Anterior cingulate cortex (tissue), 58 donors: ENCODE measurements at regions not wholly inside any gene's neighbourhood (a gene's known extent, or its start where the extent isn't known, plus 50 kb on each side); places are given as distances from the start of the nearest gene placed in this dataset.

Source experiments
- DNase-seq, 58 donors: peaks; one replicate each; lab custom pipeline; 2025; lab: John Stamatoyannopoulos, UW

DNA sequence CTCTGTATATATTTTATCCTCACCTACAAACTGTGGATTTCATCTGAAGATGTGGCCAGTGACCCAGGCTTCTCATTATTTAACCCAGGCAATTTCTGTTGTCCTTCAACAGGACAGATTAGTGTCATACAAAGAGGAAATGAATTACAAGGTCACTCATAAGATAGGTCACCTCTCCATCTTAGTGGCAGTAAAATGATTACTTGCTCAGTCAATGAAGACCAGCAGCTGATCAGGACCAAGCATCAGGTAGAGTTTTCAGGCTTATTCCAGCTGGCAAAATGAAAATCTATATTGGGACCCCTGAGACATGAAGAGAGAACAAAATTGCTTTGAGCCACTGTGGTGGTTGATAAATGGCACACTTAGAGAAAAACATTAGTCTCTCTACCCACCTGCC is 135.2 kb upstream of the PRDM9 start:
- DNase-seq, result no peak

DNA sequence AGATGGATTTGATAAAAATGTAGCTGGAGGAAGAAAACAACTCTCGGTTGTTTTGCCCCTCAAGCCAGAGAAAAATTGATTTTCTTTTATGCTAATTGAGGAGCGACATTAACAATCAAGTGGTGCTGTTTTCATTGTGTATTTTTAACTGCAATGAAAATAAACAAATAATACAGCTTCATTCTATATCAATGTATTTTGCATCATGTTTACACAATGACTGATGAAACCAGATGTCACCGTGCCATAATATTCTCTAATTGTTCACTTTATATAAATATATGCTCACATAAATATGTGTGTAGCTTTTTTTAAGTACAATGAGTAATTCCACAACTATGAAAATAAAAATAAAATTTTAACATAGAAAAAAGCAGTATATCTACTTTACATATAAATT is 139.0 kb upstream of the PRDM9 start:
- no peak for DNase-seq

DNA sequence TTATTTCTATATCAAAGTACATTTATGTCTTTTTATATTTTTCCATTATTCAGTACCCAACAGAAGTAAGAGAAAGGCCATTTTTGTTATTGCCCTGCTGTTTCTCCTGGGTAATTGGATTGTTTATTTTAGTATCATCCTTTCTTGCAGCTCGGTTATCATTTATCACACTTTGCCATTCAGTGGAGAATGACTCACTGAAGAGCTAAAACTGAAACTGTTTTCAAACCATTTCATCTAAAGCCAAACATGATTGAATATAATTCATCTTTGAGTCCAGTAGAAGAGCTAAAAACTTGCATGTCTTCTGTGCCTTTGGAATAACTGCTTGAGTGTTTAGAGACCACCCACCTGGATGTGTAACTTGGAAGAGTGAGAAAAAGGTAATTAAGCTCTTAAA is 139.5 kb upstream of the PRDM9 start:
- no peak for DNase-seq

DNA sequence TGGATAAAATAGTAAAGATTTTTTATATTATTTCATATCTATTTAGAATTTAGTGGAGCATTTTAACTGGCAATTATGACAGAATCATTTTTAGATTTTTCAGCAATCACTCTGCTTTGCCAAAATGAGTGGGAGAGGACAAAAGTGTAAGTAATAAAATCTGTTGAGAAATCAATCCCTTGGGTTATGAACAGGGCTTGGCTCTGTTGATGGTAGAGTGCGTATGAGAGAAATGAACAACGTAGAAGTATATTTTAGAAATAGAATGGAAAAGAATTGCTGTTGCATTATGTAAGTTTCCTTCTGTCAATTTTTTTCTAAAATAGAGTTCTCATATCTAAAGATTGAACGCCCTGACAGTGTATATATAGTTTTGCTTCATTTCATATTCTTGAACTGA is 154.1 kb upstream of the PRDM9 start:
- DNase-seq, result no peak

GRCh38 chr5:23352446-23352845 is 155.0 kb upstream of the PRDM9 start:
- no peak for DNase-seq

DNA sequence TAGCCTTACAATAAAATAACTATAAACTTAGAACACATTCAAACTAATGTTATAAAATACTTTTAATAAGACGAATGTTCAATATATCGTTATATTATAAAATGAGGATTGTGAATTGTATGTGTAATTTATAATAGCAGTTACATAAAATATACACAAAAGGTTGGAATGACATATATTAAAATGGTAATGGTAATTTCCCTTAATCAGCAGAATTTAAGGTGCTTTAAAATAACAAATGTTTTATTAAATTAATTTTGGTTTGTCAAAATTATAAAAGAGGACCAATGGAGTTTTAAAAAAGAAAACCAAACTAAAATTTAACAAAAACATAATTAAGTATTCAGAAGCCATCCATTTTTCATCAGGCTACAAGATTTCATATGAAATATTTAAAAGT is 164.3 kb upstream of the PRDM9 start:
- DNase-seq, result no peak

DNA sequence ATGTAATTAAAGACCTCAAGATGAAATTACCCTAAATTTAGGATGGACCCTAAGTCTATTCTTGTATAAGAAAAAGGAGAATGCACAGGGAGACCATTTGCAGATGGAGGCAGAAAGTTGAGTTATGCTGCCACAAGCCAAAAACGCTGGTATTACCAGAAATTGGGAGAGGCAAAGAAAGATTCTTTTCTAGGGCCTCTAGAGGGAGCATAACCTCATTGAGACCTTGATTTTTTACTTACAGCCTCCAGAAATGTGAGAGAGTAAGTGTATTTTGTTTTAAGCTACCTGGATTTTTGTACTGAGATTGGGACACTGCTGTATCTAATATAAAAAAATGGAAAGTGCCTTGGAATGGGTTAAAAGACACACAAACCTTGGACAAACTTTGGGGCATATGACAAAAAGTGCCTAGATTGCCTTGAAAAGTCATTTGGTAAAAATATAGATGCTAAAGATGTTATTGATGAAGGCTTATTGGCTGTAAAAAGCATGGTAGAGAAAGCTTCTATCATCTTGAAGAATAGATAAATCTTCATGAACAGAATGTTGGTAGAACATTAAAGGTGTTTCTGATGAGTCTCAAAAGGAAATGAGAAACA is 174.7 kb upstream of the PRDM9 start:
- DNase-seq, result no peak

- no peak for DNase-seq
Observed at GRCh38 chr5:23330726-23331125, 176.7 kb upstream of the PRDM9 start.

DNA sequence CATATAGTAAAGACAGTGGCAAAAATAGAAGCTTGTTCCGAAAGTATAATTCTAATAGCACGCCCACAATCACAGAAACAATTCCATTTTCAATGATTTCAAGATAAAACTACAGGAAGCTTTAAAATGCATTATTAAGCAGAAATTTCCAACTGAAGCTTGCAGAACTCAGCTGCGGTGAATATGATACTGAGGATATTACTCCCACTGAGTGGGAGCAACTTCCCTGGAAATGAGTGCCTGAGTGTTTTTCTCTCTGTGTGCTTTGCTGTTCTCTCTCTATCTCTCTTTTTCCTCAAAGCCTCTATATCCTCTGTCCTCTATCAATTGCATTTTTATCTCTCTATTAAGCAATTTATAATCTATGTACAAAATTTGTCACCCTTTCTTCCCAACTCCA is 187.5 kb upstream of the PRDM9 start:
- DNase-seq, result no peak

- DNase-seq, result no peak
Observed at GRCh38 chr5:23318960-23319359, 188.4 kb upstream of the PRDM9 start.

DNA sequence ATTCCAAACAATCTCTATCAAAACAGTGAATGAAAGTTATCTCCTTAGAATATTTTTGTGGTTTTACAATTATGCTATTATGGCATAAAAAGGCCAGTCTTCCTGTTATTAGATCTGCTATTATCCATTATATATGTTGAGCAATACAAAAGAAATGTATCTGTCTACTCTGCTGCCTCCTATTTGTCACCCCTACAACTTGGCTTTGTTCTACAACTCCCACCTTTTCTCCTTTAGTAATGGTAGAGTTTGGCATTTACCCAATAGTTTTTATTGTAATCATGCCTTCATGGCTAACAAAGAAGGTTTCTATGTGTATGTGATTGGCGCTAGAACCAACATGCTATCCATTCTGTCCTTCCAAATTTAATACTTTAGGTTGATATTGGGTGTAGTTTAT is 189.2 kb upstream of the PRDM9 start:
- DNase-seq, result no peak

- DNase-seq, result no peak
Observed at GRCh38 chr5:23316060-23316591, 191.3 kb upstream of the PRDM9 start.

- DNase-seq, result no peak
Observed at GRCh38 chr5:23314827-23315226, 192.6 kb upstream of the PRDM9 start.

GRCh38 chr5:23305055-23305454 is 202.4 kb upstream of the PRDM9 start:
- no peak for DNase-seq

- DNase-seq, result no peak
Observed at GRCh38 chr5:23303836-23304235, 203.6 kb upstream of the PRDM9 start.

DNA sequence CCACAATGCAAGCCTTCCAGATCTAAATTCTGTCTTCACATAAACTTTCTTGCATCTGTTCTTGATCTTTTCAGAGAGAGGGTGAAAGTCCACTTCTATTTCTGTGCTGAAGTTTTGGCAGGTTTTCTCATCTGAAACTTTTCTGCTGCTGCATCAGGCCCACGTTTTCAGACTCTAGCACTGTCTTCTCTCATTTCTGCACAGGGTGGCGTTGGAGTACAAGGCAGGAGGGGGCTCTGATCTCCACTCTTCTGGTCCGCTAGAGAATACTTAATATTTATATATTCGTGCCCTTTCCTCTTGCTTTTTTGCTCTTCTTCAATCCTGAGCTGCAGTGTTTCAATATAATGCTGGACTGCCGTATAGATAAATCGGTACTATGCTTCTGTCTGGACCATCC is 204.0 kb upstream of the PRDM9 start:
- DNase-seq, result no peak

GRCh38 chr5:23302438-23302837 is 205.0 kb upstream of the PRDM9 start:
- no peak for DNase-seq

DNA sequence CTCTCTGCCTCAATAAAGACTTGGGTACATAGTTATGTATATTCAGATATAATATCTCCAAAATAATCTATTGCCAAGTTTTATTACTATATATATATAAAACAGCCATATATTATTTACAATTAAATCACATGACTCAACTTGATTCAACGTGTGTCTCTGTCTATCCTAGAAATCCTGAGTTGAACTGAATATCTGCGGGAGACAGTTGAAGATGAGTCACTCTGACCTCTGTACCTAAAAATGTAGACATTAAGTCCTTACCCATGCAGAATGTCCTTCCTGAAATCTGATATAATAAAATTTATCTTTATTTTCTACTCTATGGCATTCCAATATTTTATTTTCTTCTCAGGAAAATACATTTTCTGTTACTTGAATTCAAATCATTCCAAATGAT is 218.2 kb upstream of the PRDM9 start:
- no peak for DNase-seq

- DNase-seq, result no peak
Observed at GRCh38 chr5:23284656-23285055, 222.8 kb upstream of the PRDM9 start.

- no peak for DNase-seq
Observed at GRCh38 chr5:23274171-23274570, 233.2 kb upstream of the PRDM9 start.

GRCh38 chr5:23269981-23270380 is 237.4 kb upstream of the PRDM9 start:
- no peak for DNase-seq

DNA sequence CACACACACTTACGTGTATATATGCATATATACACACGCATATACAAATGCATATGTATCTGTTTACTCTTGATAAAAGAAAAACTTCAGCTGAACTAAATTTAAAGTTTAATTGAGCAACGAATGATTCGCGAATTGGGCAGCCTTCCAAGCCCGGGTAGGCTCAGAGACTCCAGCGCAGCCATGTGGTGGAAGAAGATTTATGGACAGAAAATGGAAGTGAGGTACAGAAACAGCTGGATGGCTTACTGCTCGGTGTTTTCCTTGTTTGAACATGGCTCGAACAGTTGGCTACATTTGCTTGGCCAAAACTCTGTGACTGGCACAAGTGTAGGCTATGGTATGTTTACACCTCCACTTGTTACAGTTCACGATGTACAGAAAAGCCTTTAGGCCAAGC is 239.3 kb upstream of the PRDM9 start:
- no peak for DNase-seq

DNA sequence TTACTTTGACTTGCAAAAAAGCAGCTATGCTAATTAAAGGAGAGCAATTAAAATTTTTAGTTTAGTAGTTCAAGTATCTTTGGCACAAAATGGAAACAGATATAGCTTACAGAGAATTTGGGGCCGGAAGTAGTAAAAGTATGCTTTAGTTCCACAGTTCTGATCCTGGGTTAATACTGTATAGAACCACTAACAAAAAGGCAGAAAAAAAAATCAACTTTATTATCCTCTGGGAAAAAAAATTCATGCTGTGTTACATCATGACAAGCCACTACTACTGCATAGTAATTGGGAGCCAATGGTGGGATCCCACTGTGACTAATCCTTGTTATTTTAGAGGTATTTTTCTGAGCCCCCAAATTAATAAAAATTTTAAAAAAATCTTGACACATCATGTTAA is 246.8 kb upstream of the PRDM9 start:
- no peak for DNase-seq
